Fibroblast of the aortic adventitia (primary cell): ENCODE measurements at regions not wholly inside any gene's neighbourhood (a gene's known extent, or its start where the extent isn't known, plus 50 kb on each side); places are given as distances from the start of the nearest gene placed in this dataset.

Experiments
- DNase-seq: peaks from one replicate; pipeline ENCODE4 v3.0.0-alpha.2; 2010; ENCODE audit warnings: low read depth
- H3K4me3 ChIP-seq: 2 replicates; pipeline ENCODE4 v1.5.1; 2011; ENCODE audit warnings: low read depth, mild to moderate bottlenecking, control low read depth, low read length, moderate library complexity
- TF ChIP-seq, protein P1 (sequence below): IDR thresholded peaks from 2 replicates; pipeline ENCODE4 v1.5.1; 2011; ENCODE audit warnings: mild to moderate bottlenecking, low read length, control low read depth, inconsistent platforms; ENCODE audit not compliant: insufficient read depth

DNA sequence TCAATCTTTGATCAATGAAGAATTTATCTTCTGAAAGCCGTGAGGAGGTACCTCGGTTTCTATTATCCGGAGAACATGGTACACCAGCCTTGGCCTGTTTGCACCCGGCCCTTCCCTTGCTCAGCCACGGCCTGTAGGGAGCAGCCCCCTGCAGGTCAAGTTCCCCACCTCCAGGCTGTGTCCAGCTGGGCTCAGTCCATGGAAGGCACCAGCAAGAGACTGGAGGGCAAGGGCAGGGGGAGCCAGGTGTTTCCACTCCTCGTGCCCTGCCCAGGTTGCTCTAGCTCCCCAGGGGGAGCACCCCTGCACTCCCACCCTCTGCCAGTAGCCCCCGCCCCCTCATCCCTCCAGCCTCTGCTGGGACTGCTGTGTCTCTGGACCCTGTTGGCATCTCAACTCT lies 87.3 kb upstream of the ADAMTS2 start:
- no peak overlapping the region for H3K4me3 ChIP-seq
- TF ChIP-seq, protein P1, sequence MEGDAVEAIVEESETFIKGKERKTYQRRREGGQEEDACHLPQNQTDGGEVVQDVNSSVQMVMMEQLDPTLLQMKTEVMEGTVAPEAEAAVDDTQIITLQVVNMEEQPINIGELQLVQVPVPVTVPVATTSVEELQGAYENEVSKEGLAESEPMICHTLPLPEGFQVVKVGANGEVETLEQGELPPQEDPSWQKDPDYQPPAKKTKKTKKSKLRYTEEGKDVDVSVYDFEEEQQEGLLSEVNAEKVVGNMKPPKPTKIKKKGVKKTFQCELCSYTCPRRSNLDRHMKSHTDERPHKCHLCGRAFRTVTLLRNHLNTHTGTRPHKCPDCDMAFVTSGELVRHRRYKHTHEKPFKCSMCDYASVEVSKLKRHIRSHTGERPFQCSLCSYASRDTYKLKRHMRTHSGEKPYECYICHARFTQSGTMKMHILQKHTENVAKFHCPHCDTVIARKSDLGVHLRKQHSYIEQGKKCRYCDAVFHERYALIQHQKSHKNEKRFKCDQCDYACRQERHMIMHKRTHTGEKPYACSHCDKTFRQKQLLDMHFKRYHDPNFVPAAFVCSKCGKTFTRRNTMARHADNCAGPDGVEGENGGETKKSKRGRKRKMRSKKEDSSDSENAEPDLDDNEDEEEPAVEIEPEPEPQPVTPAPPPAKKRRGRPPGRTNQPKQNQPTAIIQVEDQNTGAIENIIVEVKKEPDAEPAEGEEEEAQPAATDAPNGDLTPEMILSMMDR: no peak

DNA sequence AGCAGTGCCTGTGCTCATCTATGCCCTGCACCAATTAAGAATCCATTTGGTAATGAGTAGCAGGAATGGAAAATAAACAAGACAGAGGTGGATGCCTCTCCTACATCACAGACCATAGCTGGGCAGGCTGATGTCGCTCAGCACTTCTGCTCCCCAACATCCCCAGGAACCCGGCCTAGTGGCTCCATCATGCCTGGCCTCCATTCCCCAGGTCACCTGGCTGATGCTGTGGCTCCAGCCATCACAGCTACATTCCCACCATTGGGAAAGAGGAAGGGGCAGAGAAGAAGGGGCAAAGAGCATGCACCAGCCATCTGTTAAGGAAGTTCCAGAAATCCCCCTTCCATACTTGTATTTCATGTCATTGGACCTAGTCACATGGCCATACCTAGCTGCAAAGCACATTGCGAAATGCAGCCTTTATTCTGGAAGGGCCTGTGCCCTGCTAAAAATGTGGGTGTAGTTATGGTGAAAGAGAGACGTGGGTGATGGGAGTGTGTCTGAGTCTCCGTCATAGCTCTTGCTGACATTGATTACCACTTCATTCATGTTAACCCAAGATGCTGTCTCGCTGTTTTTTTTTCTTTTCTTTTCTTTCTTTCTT lies 86.1 kb upstream of the ADAMTS2 start:
- no peak for DNase-seq
- TF ChIP-seq, protein P1: no peak
- H3K4me3 ChIP-seq: no peak overlapping the region

More for the DNA sequence above, 87.3 kb upstream of the ADAMTS2 start:
- DNase-seq: no peak

DNA sequence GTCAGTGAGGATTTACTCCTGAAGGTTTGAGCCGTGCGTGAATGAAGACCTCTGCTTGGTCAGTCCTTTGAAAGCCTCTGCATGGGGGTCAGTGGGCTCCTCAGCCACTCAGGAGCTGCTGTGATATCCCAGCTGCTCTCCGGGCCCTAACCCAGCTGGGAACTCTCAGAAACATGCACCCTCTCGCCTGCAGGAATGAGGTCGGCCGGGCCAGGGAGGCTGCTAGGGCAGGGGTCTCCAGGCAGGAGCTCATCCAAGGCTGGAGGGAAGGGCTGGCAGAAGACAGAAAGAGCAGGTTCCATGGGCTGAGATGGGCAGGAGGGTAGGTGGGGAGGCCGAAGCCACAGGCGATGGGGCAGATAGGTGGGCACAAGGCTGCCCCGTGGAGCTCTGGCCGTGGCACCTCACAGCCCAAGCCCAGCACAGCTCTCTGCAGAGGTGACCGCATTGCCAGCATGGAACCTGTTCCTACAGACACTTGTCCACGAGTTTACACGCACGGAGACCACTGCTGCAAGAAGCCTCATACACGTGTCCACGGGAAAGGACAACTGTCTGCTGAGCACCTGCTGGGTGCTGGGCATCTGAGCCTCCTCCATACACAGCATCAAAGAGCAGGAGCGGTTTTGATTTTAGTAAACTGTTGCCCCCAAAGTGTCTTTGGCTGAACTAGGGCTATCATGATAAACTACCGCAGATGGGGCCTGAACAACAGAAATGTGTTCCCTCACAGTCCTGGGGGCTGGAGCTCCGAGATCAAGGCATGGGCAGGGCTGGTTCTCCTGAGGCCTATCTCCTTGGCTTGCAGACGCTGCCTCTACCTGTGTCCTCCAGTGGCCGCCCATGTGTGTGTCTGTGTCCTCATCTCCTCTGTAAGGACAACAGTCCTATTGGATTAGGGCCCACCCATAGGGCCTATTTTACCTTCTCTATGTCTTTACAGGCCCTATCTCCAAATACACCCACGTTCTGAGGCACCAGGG lies 85.2 kb upstream of the ADAMTS2 start:
- H3K4me3 ChIP-seq: no peak overlapping the region
- no peak for DNase-seq
- TF ChIP-seq, protein P1: no peak

DNA sequence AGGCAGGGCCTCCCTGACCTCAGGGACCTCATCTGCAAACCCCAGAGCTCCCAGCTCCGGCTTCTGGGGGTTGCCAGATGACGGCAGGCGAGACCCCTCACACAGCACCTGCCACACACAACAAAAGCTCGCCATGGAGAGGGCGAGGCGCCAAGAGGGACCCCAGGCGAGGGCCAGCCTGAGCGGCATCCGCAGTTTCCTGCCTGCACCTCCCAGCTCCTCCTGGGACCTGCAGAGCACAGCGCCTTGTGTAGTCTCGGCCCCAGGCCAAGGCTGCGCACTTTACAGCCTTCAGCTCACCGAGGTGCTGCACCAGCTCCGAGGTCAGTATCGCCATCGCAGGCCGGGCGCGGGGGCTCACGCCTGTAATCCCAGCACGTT lies 82.4 kb upstream of the ADAMTS2 start:
- H3K4me3 ChIP-seq: no peak overlapping the region
- no peak for DNase-seq
- TF ChIP-seq, protein P1: no peak

DNA sequence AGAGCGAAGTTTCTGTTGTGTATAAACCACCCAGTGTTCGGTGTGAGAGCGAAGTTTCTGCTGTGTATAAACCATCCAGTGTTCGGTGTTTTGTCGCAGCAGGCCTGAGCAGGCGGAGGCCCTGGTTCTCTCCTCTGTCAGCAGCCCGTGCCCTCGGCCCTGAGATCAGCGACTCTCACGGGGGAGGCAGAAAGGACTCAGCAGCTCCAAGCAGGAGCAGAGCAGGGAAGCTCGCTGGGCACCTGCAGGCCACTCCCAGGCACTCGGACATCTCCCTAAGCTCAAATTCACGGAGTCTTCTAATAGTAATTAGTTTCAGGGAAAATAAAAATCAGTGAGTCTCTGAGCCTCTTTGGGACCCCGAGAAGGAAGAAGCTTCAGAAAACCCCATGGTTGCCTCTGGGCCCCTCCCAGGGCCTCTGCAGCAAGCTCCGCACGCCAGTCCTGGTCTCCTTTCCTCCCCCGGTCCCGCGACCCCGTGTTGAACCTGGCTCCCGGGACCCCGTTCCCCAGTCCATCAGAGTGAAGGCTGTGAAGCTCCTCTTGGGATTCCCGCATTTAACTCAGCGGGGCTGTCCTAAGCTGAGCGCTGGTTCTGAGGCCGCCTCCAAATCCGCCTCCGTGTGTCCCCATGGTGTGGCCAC lies 81.9 kb upstream of the ADAMTS2 start:
- no peak overlapping the region for H3K4me3 ChIP-seq
- TF ChIP-seq, protein P1: no peak
- no peak for DNase-seq

DNA sequence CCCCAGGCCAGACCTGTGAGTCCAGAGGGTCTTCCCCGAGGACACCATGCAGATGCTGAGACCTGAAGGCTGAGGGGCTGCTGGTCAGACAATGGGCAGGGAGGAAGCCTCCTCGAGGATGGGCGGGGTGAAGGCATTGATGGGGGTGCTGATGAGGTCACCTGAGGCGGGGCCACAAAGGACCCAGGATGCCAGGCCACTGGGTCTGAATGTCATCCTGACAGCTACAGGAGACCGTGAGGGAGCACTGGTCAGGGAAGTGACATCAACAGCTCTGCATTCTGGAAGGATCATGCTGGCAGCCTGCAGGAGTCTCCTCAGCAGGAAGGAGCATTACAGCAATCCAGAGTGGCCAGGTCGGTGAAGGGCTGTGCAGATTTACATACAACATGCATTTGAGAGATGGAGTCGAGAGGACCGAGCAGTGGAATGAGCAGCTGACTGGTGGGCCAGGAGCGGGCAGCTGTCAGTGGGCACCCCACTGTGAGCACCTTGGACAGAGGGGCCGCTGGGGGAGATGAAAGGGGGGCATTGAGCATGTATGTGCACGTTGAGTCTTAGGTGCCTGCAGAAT lies 77.7 kb upstream of the ADAMTS2 start:
- DNase-seq: no peak
- TF ChIP-seq, protein P1: no peak
- H3K4me3 ChIP-seq: no peak overlapping the region
